ENCODE measurements at regions not wholly inside any gene's neighbourhood (a gene's known extent, or its start where the extent isn't known, plus 50 kb on each side); places are given as distances from the start of the nearest gene placed in this dataset.

DNA sequence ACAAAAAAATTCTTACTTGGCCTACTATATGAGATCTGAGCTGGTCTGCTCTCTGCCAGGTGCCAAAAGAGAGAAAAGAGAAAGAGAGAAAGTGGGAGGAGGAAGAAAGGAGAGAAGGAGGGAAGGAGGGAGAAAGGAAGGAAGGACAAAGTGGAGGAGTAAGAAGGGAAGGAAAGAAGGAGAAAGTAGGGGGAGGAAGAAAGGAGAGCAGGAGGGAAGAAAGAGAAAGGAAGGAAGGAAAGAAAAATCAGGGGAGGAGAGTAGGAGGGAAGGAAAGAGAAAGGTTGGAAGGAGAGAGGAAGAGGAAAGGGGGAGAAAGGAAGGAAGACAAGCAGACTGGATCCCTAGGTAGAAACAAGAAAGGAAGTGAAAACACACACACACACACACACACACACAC, 96.8 kb downstream of the RPS29 start:
- ATAC-seq: no peak
- TF ChIP-seq, protein P1, sequence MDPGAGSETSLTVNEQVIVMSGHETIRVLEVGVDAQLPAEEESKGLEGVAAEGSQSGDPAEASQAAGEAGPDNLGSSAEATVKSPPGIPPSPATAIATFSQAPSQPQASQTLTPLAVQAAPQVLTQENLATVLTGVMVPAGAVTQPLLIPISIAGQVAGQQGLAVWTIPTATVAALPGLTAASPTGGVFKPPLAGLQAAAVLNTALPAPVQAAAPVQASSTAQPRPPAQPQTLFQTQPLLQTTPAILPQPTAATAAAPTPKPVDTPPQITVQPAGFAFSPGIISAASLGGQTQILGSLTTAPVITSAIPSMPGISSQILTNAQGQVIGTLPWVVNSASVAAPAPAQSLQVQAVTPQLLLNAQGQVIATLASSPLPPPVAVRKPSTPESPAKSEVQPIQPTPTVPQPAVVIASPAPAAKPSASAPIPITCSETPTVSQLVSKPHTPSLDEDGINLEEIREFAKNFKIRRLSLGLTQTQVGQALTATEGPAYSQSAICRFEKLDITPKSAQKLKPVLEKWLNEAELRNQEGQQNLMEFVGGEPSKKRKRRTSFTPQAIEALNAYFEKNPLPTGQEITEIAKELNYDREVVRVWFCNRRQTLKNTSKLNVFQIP (CRISPR knock-in tag; IDR thresholded peaks at IDR 0.05; ENCODE audit: borderline replicate concordance, low read depth): no peak
- no peak for TF ChIP-seq SNAI2 (CRISPR knock-in tag; IDR thresholded peaks at IDR 0.05)
- TF ChIP-seq ZNF70 (CRISPR knock-in tag; IDR thresholded peaks at IDR 0.05): no peak
- TF ChIP-seq ZFP30 (CRISPR knock-in tag; IDR thresholded peaks at IDR 0.05): no peak
- TF ChIP-seq, protein P2, sequence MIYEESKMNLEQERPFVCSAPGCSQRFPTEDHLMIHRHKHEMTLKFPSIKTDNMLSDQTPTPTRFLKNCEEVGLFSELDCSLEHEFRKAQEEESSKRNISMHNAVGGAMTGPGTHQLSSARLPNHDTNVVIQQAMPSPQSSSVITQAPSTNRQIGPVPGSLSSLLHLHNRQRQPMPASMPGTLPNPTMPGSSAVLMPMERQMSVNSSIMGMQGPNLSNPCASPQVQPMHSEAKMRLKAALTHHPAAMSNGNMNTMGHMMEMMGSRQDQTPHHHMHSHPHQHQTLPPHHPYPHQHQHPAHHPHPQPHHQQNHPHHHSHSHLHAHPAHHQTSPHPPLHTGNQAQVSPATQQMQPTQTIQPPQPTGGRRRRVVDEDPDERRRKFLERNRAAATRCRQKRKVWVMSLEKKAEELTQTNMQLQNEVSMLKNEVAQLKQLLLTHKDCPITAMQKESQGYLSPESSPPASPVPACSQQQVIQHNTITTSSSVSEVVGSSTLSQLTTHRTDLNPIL (CRISPR knock-in tag; IDR thresholded peaks at IDR 0.05; ENCODE audit: low read depth): no peak
- TF ChIP-seq OSR1 (CRISPR knock-in tag; IDR thresholded peaks at IDR 0.05): no peak
- TF ChIP-seq BACH2 (CRISPR knock-in tag; IDR thresholded peaks at IDR 0.05; ENCODE audit: borderline replicate concordance): no peak
- TF ChIP-seq ESRRG (CRISPR knock-in tag; IDR thresholded peaks at IDR 0.05): no peak
- no peak for TF ChIP-seq TOX (CRISPR knock-in tag; IDR thresholded peaks at IDR 0.05; ENCODE audit: borderline replicate concordance)

- TF ChIP-seq SNAI2 (CRISPR knock-in tag; IDR thresholded peaks at IDR 0.05): no peak
- TF ChIP-seq, protein P2 (CRISPR knock-in tag; IDR thresholded peaks at IDR 0.05; ENCODE audit: low read depth): no peak
- TF ChIP-seq PPARA (CRISPR knock-in tag; IDR thresholded peaks at IDR 0.05; ENCODE audit: borderline replicate concordance): no peak
- no peak for TF ChIP-seq BACH2 (CRISPR knock-in tag; IDR thresholded peaks at IDR 0.05; ENCODE audit: borderline replicate concordance)
- TF ChIP-seq ZFP3 (CRISPR knock-in tag; IDR thresholded peaks at IDR 0.05): no peak
- ATAC-seq: no peak
Observed at GRCh38 chr14:49487238-49487637, 98.9 kb downstream of the RPS29 start.

- TF ChIP-seq, protein P1 (CRISPR knock-in tag; IDR thresholded peaks at IDR 0.05; ENCODE audit: borderline replicate concordance, low read depth): no peak
- TF ChIP-seq ZFP30 (CRISPR knock-in tag; IDR thresholded peaks at IDR 0.05): no peak
- no peak for TF ChIP-seq SNAI2 (CRISPR knock-in tag; IDR thresholded peaks at IDR 0.05)
- no peak for TF ChIP-seq ZFP3 (CRISPR knock-in tag; IDR thresholded peaks at IDR 0.05)
- no peak for TF ChIP-seq ZNF565 (CRISPR knock-in tag; conservative IDR thresholded peaks at IDR 0.05; ENCODE audit: low read depth)
- no peak for TF ChIP-seq ZC3H10 (CRISPR knock-in tag; IDR thresholded peaks at IDR 0.05)
- TF ChIP-seq OSR1 (CRISPR knock-in tag; IDR thresholded peaks at IDR 0.05): no peak
- no peak for TF ChIP-seq PPARA (CRISPR knock-in tag; IDR thresholded peaks at IDR 0.05; ENCODE audit: borderline replicate concordance)
- no peak for TF ChIP-seq ZNF8 (CRISPR knock-in tag; IDR thresholded peaks at IDR 0.05)
- TF ChIP-seq ISL1 (CRISPR knock-in tag; IDR thresholded peaks at IDR 0.05): no peak
- TF ChIP-seq CSRNP3 (CRISPR knock-in tag; IDR thresholded peaks at IDR 0.05): no peak
- no peak for TF ChIP-seq PATZ1 (CRISPR knock-in tag; IDR thresholded peaks at IDR 0.05; ENCODE audit: borderline replicate concordance)
- no peak for TF ChIP-seq RARB (CRISPR knock-in tag; IDR thresholded peaks at IDR 0.05)
- no peak for TF ChIP-seq ESRRG (CRISPR knock-in tag; IDR thresholded peaks at IDR 0.05)
- TF ChIP-seq, protein P3, sequence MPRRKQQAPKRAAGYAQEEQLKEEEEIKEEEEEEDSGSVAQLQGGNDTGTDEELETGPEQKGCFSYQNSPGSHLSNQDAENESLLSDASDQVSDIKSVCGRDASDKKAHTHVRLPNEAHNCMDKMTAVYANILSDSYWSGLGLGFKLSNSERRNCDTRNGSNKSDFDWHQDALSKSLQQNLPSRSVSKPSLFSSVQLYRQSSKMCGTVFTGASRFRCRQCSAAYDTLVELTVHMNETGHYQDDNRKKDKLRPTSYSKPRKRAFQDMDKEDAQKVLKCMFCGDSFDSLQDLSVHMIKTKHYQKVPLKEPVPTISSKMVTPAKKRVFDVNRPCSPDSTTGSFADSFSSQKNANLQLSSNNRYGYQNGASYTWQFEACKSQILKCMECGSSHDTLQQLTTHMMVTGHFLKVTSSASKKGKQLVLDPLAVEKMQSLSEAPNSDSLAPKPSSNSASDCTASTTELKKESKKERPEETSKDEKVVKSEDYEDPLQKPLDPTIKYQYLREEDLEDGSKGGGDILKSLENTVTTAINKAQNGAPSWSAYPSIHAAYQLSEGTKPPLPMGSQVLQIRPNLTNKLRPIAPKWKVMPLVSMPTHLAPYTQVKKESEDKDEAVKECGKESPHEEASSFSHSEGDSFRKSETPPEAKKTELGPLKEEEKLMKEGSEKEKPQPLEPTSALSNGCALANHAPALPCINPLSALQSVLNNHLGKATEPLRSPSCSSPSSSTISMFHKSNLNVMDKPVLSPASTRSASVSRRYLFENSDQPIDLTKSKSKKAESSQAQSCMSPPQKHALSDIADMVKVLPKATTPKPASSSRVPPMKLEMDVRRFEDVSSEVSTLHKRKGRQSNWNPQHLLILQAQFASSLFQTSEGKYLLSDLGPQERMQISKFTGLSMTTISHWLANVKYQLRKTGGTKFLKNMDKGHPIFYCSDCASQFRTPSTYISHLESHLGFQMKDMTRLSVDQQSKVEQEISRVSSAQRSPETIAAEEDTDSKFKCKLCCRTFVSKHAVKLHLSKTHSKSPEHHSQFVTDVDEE (CRISPR knock-in tag; IDR thresholded peaks at IDR 0.05): no peak
- no peak for TF ChIP-seq CSDC2 (CRISPR knock-in tag; IDR thresholded peaks at IDR 0.05)
- TF ChIP-seq ZNF70 (CRISPR knock-in tag; IDR thresholded peaks at IDR 0.05): no peak
- no peak for ATAC-seq
Observed at GRCh38 chr14:49485290-49485689, 100.9 kb downstream of the RPS29 start.

Measured in SK-N-SH treated with all-trans-retinoic acid at 6 μM for 48 hours (cell line).